AG10803 (cell line): ENCODE measurements at regions not wholly inside any gene's neighbourhood (a gene's known extent, or its start where the extent isn't known, plus 50 kb on each side); places are given as distances from the start of the nearest gene placed in this dataset.
"Not testable (repeated sequence)": the region's sequence is repeated elsewhere in the genome, so short reads cannot be mapped to it uniquely, and the experiment has no call there.

Source experiments
- DNase-seq: peaks from one replicate; pipeline ENCODE4 v3.0.0; 2010; ENCODE audit warnings: low read depth
- H3K4me3 ChIP-seq: 2 replicates; pipeline ENCODE4 v1.5.1; 2011; ENCODE audit warnings: mild to moderate bottlenecking, low read length, control low read depth
- TF ChIP-seq, protein P1 (sequence below): conservative IDR thresholded peaks from 2 replicates; pipeline ENCODE4 v1.5.1; 2011; ENCODE audit warnings: mild to moderate bottlenecking, low read length, control low read depth, inconsistent platforms

GRCh38 chr15:75792236-75792635 lies 51.0 kb upstream of the UBE2Q2 start:
- not testable (repeated sequence) for DNase-seq, H3K4me3 ChIP-seq

DNA sequence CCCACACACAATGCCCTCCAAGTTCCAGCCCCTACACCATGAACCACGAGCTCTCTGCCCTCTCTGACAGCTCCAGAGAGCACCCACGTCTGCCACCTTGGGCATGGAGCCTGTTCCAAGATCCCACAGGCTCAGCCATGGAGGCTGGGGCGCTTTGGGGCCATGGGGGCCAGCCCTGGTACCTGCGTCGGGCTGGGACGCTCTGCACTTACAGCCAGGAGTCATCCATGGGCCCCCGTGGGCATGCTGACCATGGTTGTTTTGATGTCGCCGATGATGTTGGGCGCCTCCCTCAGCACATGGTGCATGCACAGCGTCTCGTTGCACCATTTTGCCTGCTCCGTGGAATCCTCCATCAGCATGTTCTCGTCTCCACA lies 51.9 kb upstream of the UBE2Q2 start:
- H3K4me3 ChIP-seq: no peak overlapping the region
- TF ChIP-seq, protein P1, sequence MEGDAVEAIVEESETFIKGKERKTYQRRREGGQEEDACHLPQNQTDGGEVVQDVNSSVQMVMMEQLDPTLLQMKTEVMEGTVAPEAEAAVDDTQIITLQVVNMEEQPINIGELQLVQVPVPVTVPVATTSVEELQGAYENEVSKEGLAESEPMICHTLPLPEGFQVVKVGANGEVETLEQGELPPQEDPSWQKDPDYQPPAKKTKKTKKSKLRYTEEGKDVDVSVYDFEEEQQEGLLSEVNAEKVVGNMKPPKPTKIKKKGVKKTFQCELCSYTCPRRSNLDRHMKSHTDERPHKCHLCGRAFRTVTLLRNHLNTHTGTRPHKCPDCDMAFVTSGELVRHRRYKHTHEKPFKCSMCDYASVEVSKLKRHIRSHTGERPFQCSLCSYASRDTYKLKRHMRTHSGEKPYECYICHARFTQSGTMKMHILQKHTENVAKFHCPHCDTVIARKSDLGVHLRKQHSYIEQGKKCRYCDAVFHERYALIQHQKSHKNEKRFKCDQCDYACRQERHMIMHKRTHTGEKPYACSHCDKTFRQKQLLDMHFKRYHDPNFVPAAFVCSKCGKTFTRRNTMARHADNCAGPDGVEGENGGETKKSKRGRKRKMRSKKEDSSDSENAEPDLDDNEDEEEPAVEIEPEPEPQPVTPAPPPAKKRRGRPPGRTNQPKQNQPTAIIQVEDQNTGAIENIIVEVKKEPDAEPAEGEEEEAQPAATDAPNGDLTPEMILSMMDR: no peak
- no peak for DNase-seq

- no peak overlapping the region for H3K4me3 ChIP-seq
- no peak for DNase-seq
- TF ChIP-seq, protein P1: no peak
Measured at GRCh38 chr15:75790631-75791336, 52.5 kb upstream of the UBE2Q2 start.

DNA sequence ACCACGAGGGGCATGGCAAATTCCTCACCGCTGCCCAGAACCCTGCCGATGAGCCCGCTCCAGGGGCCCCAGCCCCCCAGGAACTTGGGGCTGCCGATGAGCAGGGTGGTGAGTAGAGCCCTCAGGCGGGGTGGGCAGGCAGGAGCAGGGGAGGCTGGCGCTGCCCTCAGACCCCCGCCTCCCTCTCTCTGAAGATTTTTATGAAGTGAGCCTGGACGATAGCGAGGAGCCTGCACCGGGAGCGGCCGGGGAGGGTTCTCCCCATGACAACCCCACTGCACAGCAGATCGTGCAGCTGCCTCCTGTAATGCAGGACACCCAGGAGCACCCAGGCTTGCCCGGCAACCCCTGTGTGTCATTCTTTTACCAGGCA lies 56.7 kb upstream of the UBE2Q2 start:
- TF ChIP-seq, protein P1: no peak
- DNase-seq: no peak
- no peak overlapping the region for H3K4me3 ChIP-seq

GRCh38 chr15:75785771-75786574 lies 57.3 kb upstream of the UBE2Q2 start:
- TF ChIP-seq, protein P1: no peak
- no peak overlapping the region for H3K4me3 ChIP-seq
- no peak for DNase-seq

DNA sequence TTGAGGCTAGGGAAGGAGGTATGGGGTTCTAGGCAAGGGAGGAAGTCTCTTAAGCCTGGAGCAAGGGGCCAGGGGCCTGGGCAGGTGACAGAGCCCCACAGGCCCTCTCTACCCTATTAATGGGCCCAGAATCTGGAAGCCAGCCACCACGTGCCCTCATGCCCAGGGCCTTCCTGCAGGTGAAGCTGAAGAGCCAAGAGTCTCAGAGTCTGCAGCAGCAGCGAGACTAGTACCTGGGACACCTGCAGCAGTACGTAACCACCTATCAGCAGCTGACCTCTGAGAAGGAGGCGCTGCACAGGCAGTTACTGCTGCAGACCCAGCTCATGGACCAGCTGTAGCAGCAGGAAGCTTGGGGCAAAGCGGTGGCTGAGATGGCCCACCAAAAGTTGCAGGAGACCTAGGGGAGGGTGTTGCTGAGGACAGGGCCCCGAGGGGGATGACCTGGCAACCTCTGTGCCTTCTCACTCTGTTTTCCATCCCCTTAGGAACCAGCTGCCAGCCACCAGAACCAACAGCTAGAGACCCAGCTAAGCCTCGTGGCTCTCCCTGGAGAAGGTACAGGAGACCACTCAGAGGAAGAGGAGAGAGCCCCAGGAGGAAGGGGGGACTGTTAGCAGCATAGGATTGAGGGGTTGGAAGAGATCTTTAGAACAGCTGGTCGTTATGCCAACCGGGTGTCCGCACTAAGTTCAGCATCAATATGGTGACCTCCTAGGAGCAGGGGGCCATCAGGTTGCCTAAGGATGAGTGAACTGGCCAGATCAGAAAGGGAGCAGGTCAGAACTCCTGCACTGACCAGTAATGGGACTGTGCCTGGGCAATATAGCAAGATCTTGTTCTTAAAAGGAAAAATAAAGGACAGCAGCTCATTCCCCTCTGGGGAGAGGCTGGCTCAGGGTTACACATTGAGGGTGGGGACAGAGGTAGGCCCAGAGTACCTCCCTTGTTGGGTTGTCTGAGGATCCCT lies 58.5 kb upstream of the UBE2Q2 start:
- not testable (repeated sequence) for DNase-seq, H3K4me3 ChIP-seq

DNA sequence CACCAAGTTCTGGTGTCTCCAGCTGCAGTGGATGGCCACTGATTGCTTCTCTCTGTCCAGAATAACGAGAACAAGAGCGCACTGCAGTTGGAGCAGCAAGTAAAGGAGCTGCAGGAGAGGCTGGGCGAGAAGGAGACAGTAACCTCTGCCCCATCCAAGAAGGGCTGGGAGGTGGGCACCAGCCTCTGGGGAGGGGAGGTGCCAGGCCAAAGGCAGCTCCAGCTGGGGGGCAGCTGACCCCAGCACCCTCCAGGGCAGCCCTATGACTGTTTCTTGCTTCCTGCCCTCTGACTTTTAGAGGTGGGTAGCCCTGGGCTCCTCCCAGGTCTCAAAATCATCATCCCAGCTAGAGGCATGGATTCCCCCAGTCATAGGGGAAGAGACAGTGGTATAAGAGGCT lies 59.7 kb upstream of the UBE2Q2 start:
- DNase-seq, H3K4me3 ChIP-seq: not testable (repeated sequence)

GRCh38 chr15:75782926-75783325 lies 60.3 kb upstream of the UBE2Q2 start:
- H3K4me3 ChIP-seq: no peak overlapping the region
- TF ChIP-seq, protein P1: no peak
- DNase-seq: no peak

GRCh38 chr15:75780995-75781394 lies 62.3 kb upstream of the UBE2Q2 start:
- DNase-seq: not testable (repeated sequence)

More at GRCh38 chr15:75780995-75781394, 62.3 kb upstream of the UBE2Q2 start:
- H3K4me3 ChIP-seq: not testable (repeated sequence)
